Liver (tissue), 8 donors: ENCODE measurements at regions not wholly inside any gene's neighbourhood (a gene's known extent, or its start where the extent isn't known, plus 50 kb on each side); places are given as distances from the start of the nearest gene placed in this dataset.

Source experiments
- DNase-seq: peaks from one replicate; pipeline ENCODE4 v3.0.0-alpha.2; 2017; ENCODE audit warnings: low spot score
- H3K27ac ChIP-seq, 2 donors: one replicate each; pipeline ENCODE4 v1.7.0; 2013; ENCODE audit warnings: inconsistent platforms in 2 of 2, low read length in 2 of 2, control low read depth in 1 of 2, low read depth in 1 of 2, mild to moderate bottlenecking in 1 of 2
- H3K27me3 ChIP-seq, 4 donors: one replicate each; pipeline versions ENCODE4 v1.6.1 to v1.7.0; 2013; ENCODE audit warnings: low read length in 3 of 4, inconsistent platforms in 1 of 4, mild to moderate bottlenecking in 1 of 4, moderate library complexity in 1 of 4; ENCODE audit not compliant: control insufficient read depth in 4 of 4, insufficient read depth in 4 of 4
- H3K36me3 ChIP-seq, 4 donors: one replicate each; pipeline versions ENCODE4 v1.6.1 to v1.7.0; 2013; ENCODE audit warnings: low read length in 3 of 4, mild to moderate bottlenecking in 3 of 4, low read depth in 1 of 4, moderate library complexity in 1 of 4; ENCODE audit not compliant: control insufficient read depth in 4 of 4, insufficient read depth in 3 of 4
- H3K4me1 ChIP-seq, 4 donors: one replicate each; pipeline versions ENCODE4 v1.6.1 to v1.7.0; 2013; ENCODE audit warnings: low read length in 3 of 4, mild to moderate bottlenecking in 3 of 4, moderate library complexity in 1 of 4; ENCODE audit not compliant: control insufficient read depth in 4 of 4, insufficient read depth in 4 of 4
- H3K4me3 ChIP-seq, 3 donors: one replicate each; pipeline versions ENCODE4 v1.6.1 to v1.7.0; 2013; ENCODE audit warnings: low read length in 3 of 3, control low read depth in 1 of 3, low read depth in 1 of 3, mild to moderate bottlenecking in 1 of 3
- H3K9ac ChIP-seq, 2 donors: one replicate each; pipeline ENCODE4 v1.7.0; 2013; ENCODE audit warnings: low read length in 2 of 2, mild to moderate bottlenecking in 2 of 2, moderate library complexity in 2 of 2, control low read depth in 1 of 2, low read depth in 1 of 2
- H3K9me3 ChIP-seq, 4 donors: one replicate each; pipeline versions ENCODE4 v1.6.1 to v1.7.0; 2013; ENCODE audit warnings: low read length in 3 of 4; ENCODE audit not compliant: control insufficient read depth in 4 of 4
- ATF3 ChIP-seq: IDR thresholded peaks from 2 replicates; pipeline ENCODE4 v1.6.1; 2016; ENCODE audit warnings: antibody characterized with exemption
- CTCF ChIP-seq: fragments of 150-350 bp; IDR thresholded peaks from 2 replicates; pipeline ENCODE4 v1.5.1; 2017; ENCODE audit warnings: improper control_type of control experiment, low read depth, low read length; ENCODE audit not compliant: missing input control
- EGR1 ChIP-seq, 2 donors: IDR thresholded peaks; 2 replicates each; pipeline ENCODE4 v1.6.1; 2016 to 2018; ENCODE audit warnings: antibody characterized with exemption in 2 of 2, low read depth in 2 of 2
- FOXA1 ChIP-seq: IDR thresholded peaks from 2 replicates; pipeline ENCODE4 v1.6.1; 2016; ENCODE audit warnings: antibody characterized with exemption
- FOXA2 ChIP-seq: IDR thresholded peaks from 2 replicates; pipeline ENCODE4 v1.6.1; 2016; ENCODE audit warnings: antibody characterized with exemption
- GABPA ChIP-seq, 2 donors: IDR thresholded peaks in 1 of 2; conservative IDR thresholded peaks in 1 of 2; 2 replicates each; pipeline ENCODE4 v1.6.1; 2016; ENCODE audit warnings: antibody characterized with exemption in 2 of 2, mild to moderate bottlenecking in 1 of 2, moderate library complexity in 1 of 2
- HNF4A ChIP-seq, 2 donors: conservative IDR thresholded peaks; 2 replicates each; pipeline ENCODE4 v1.6.1; 2016; ENCODE audit warnings: antibody characterized with exemption in 2 of 2, mild to moderate bottlenecking in 2 of 2
- JUND ChIP-seq, 2 donors: IDR thresholded peaks; 2 replicates each; pipeline ENCODE4 v1.6.1; 2016; ENCODE audit warnings: antibody characterized with exemption in 2 of 2
- MAX ChIP-seq: IDR thresholded peaks from 2 replicates; pipeline ENCODE4 v1.6.1; 2016; ENCODE audit warnings: antibody characterized with exemption
- NR2F2 ChIP-seq: IDR thresholded peaks from 2 replicates; pipeline ENCODE4 v1.6.1; 2016; ENCODE audit warnings: antibody characterized with exemption
- RAD21 ChIP-seq, 2 donors: IDR thresholded peaks; 2 replicates each; pipeline ENCODE4 v1.6.1; 2016; ENCODE audit warnings: antibody characterized with exemption in 2 of 2, mild to moderate bottlenecking in 2 of 2
- REST ChIP-seq: IDR thresholded peaks from 2 replicates; pipeline ENCODE4 v1.6.1; 2016; ENCODE audit warnings: antibody characterized with exemption, mild to moderate bottlenecking
- RXRA ChIP-seq, 2 donors: IDR thresholded peaks; 2 replicates each; pipeline ENCODE4 v1.6.1; 2017 to 2018; ENCODE audit warnings: antibody characterized with exemption in 2 of 2, mild to moderate bottlenecking in 1 of 2
- SP1 ChIP-seq: IDR thresholded peaks from 2 replicates; pipeline ENCODE4 v1.6.1; 2018; ENCODE audit warnings: antibody characterized with exemption, mild to moderate bottlenecking
- TAF1 ChIP-seq: conservative IDR thresholded peaks from 2 replicates; pipeline ENCODE4 v1.6.1; 2016; ENCODE audit warnings: antibody characterized with exemption, mild to moderate bottlenecking
- YY1 ChIP-seq: IDR thresholded peaks from 2 replicates; pipeline ENCODE4 v1.6.1; 2016; ENCODE audit warnings: antibody characterized with exemption, mild to moderate bottlenecking
- ZBTB33 ChIP-seq: IDR thresholded peaks from 2 replicates; pipeline ENCODE4 v1.6.1; 2016; ENCODE audit warnings: antibody characterized with exemption
- WGBS: extraction: QIAGEN DNeasy Blood & Tissue Kit; methylation state at CpG from one replicate; pipeline ENCODE4 v1.1.7; 2013; 5-methylcytosine and 5-hydroxymethylcytosine counted together
- donor health status: healthy.
- donor health status: healthy.
- donor health status: healthy.
- donor health status: healthy.
- donor health status: healthy.

GRCh38 chr6:45813943-45814342, 201.7 kb downstream of the CLIC5 start:
- Histone ChIP-seq H3K27ac (no peak overlapping the region), H3K36me3 (no peaks in the 10 kb centered on the region), H3K9me3 (no peaks in the 10 kb centered on the region), H3K4me3 (no peak overlapping the region), H3K27me3 (peaks cover 0 to 4% (median 2%) of the 10 kb centered on the region in 4 donors), H3K4me1 (no peaks in the 10 kb centered on the region), H3K9ac (no peak overlapping the region)
- no peak for DNase-seq
- no peak for TF ChIP-seq FOXA1
- no peak for TF ChIP-seq GABPA (IDR thresholded peaks at IDR 0.05 in 1 of 2, conservative IDR thresholded peaks at IDR 0.05 in 1 of 2)
- TF ChIP-seq RXRA (IDR thresholded peaks at IDR 0.05) = no peak
- no peak for TF ChIP-seq ZBTB33
- no peak for TF ChIP-seq HNF4A (conservative IDR thresholded peaks at IDR 0.05)
- no peak for TF ChIP-seq EGR1 (IDR thresholded peaks at IDR 0.05; ENCODE audit: low read depth in 2 of 2)
- no peak for TF ChIP-seq TAF1
- TF ChIP-seq YY1 = no peak
- TF ChIP-seq JUND (IDR thresholded peaks at IDR 0.05) = no peak
- no peak for TF ChIP-seq NR2F2
- no peak for TF ChIP-seq CTCF
- no peak for TF ChIP-seq ATF3
- no peak for TF ChIP-seq REST
- TF ChIP-seq MAX = no peak
- no peak for TF ChIP-seq SP1
- TF ChIP-seq FOXA2 = no peak
- no peak for TF ChIP-seq RAD21 (IDR thresholded peaks at IDR 0.05)
- WGBS = 72% methylated on average over 3 of the region's 3 CpGs

- no peaks in the 10 kb centered on the region for H3K9me3 ChIP-seq
- TF ChIP-seq NR2F2 (no peak), SP1 (no peak), FOXA1 (no peak), RAD21 (IDR thresholded peaks at IDR 0.05) (no peak)
- no peak for DNase-seq
These were observed 202.7 kb downstream of the CLIC5 start for GRCh38 chr6:45812922-45813321.

More at GRCh38 chr6:45812922-45813321, 202.7 kb downstream of the CLIC5 start:
- WGBS = 77% methylated on average over 6 of the region's 6 CpGs
- Histone ChIP-seq H3K27me3 (peaks cover 0 to 4% (median 2%) of the 10 kb centered on the region in 4 donors), H3K36me3 (no peaks in the 10 kb centered on the region), H3K27ac (no peak overlapping the region), H3K4me3 (no peak overlapping the region), H3K4me1 (no peaks in the 10 kb centered on the region), H3K9ac (no peak overlapping the region)
